ENCODE measurements at regions not wholly inside any gene's neighbourhood (a gene's known extent, or its start where the extent isn't known, plus 50 kb on each side); places are given as distances from the start of the nearest gene placed in this dataset.
"Not testable (repeated sequence)": the region's sequence is repeated elsewhere in the genome, so short reads cannot be mapped to it uniquely, and the experiment has no call there.

GRCh38 chr15:101948491-101949010, 136.5 kb downstream of the OR4F15 start:
- TF ChIP-seq CTCF, POLR2A (IDR thresholded peaks at IDR 0.05): not testable (repeated sequence)
